WERI-Rb-1 (cell line): ENCODE measurements at regions not wholly inside any gene's neighbourhood (a gene's known extent, or its start where the extent isn't known, plus 50 kb on each side); places are given as distances from the start of the nearest gene placed in this dataset.

Source experiments
- DNase-seq: peaks from one replicate; pipeline ENCODE4 v3.0.0-alpha.2; 2020
- H3K27ac ChIP-seq: fragments of 250-450 bp; sonication (Bioruptor Pico); 2 replicates; pipeline ENCODE4 v1.5.1; 2020; ENCODE audit warnings: mild to moderate bottlenecking, moderate library complexity
- H3K27me3 ChIP-seq: fragments of 250-450 bp; sonication (Bioruptor Pico); 2 replicates; pipeline ENCODE4 v1.5.1; 2021; ENCODE audit warnings: mild to moderate bottlenecking, low read depth, moderate library complexity; ENCODE audit not compliant: insufficient read depth, severe bottlenecking
- H3K36me3 ChIP-seq: fragments of 250-450 bp; sonication (Bioruptor Pico); 2 replicates; pipeline ENCODE4 v1.5.1; 2020; ENCODE audit warnings: mild to moderate bottlenecking, moderate library complexity
- H3K4me3 ChIP-seq: 2 replicates; pipeline ENCODE4 v1.5.1; 2011; ENCODE audit warnings: low read depth, mild to moderate bottlenecking, control low read depth, low read length
- H3K9me3 ChIP-seq: fragments of 250-450 bp; sonication (Bioruptor Pico); 2 replicates; pipeline ENCODE4 v1.5.1; 2021; ENCODE audit warnings: mild to moderate bottlenecking, moderate library complexity; ENCODE audit not compliant: severe bottlenecking
- TF ChIP-seq, protein P1 (sequence below): IDR thresholded peaks from 2 replicates; pipeline ENCODE4 v1.5.1; 2011; ENCODE audit warnings: low read depth, mild to moderate bottlenecking, control low read depth, inconsistent platforms, low read length

DNA sequence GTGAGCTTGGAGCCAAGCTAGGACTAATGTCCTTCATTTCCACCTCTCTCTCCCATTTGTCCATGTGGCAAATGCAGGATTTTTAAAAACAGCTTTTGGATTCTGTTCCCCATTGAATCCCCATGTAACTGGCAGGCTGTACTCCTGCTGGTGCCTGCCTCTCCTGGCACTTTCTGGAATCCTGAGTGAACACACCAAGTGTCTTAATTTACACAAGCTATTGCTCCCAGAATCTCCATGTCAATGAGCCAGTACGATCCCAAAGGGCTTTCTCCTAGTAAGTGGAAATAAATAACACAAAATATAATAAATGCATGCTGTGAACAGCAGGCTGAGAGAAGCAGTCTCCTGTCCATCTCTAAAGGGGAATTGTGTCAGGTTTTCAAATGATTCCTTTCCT lies 88.4 kb upstream of the WWC1 start:
- TF ChIP-seq, protein P1, sequence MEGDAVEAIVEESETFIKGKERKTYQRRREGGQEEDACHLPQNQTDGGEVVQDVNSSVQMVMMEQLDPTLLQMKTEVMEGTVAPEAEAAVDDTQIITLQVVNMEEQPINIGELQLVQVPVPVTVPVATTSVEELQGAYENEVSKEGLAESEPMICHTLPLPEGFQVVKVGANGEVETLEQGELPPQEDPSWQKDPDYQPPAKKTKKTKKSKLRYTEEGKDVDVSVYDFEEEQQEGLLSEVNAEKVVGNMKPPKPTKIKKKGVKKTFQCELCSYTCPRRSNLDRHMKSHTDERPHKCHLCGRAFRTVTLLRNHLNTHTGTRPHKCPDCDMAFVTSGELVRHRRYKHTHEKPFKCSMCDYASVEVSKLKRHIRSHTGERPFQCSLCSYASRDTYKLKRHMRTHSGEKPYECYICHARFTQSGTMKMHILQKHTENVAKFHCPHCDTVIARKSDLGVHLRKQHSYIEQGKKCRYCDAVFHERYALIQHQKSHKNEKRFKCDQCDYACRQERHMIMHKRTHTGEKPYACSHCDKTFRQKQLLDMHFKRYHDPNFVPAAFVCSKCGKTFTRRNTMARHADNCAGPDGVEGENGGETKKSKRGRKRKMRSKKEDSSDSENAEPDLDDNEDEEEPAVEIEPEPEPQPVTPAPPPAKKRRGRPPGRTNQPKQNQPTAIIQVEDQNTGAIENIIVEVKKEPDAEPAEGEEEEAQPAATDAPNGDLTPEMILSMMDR: no peak
- Histone ChIP-seq H3K36me3 (no peaks in the 10 kb centered on the region), H3K4me3 (no peak overlapping the region), H3K27ac (no peak overlapping the region), H3K27me3 (no peaks in the 10 kb centered on the region), H3K9me3 (no peaks in the 10 kb centered on the region)
- no peak for DNase-seq

GRCh38 chr5:168204165-168204564 lies 87.3 kb upstream of the WWC1 start:
- H3K27me3 ChIP-seq: no peaks in the 10 kb centered on the region
- no peak overlapping the region for H3K27ac ChIP-seq
- no peak for DNase-seq
- H3K9me3 ChIP-seq: no peaks in the 10 kb centered on the region
- H3K36me3 ChIP-seq: no peaks in the 10 kb centered on the region
- TF ChIP-seq, protein P1: no peak
- no peak overlapping the region for H3K4me3 ChIP-seq

DNA sequence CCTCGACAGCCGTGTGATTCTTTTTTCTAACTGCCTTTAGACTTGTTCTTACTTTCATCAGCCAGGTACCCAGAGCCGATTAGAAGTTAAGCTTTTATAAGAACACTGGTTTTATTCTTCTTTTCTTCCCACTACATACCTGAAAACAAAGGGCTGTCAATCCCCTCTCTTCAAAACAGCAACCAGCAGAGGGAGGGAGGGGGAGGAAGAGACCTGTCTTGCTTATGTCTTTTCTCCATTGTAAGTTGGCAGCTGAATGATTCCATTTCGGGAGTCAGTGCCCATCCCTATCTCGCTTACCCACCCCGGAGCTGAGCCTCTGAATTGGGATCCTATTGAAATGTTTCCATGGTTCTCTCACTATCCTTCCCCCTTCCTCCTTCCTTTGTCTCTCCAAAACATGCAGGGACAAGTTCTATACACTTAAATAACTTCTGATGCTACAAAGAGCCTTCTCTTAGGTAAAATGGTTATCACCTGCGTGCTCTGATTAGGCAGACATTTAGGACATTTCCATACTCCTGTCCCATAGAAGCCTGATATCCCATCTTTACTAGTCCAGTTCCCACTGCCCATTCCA lies 83.9 kb upstream of the WWC1 start:
- Histone ChIP-seq H3K9me3 (no peaks in the 10 kb centered on the region), H3K36me3 (no peaks in the 10 kb centered on the region), H3K27me3 (no peaks in the 10 kb centered on the region), H3K27ac (no peak overlapping the region), H3K4me3 (no peak overlapping the region)
- DNase-seq: no peak
- TF ChIP-seq, protein P1: no peak

DNA sequence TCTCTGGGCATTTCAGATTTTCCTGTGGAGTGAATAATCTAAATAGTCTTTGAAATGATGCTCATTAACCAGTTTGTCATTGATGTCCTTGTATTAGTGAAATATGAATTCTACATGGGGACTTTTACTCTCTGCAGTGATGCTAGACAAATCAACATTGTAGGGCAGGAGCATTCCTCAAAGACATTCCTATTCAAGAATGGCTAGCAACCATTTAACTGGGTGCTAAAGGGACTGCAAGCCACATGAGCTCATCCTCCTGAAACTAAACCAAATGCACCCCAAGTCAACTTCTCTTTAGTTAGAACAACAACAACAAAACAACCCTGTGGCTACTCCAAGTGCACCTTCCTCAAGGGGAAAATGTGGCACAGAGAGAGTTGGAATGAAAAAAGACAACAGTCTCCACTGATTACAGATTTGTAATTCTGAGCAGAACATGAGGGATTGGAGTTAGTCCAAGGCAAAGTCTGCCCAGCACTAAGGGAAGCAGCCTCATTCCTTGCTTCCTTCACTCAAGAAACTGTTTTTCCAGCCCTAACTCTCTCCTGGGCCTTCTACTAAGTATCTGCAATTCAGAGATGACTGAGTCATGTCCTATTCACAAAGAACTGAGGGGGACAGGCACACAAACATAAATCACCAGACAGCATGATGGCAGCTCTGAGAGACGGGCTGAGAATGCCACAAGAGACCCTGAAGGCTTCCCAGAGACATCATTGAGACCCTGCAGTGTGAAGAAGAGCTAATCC lies 82.0 kb upstream of the WWC1 start:
- no peak overlapping the region for H3K4me3 ChIP-seq
- no peaks in the 10 kb centered on the region for H3K27me3 ChIP-seq
- TF ChIP-seq, protein P1: no peak
- no peaks in the 10 kb centered on the region for H3K9me3 ChIP-seq
- H3K36me3 ChIP-seq: no peaks in the 10 kb centered on the region
- no peak overlapping the region for H3K27ac ChIP-seq
- no peak for DNase-seq

DNA sequence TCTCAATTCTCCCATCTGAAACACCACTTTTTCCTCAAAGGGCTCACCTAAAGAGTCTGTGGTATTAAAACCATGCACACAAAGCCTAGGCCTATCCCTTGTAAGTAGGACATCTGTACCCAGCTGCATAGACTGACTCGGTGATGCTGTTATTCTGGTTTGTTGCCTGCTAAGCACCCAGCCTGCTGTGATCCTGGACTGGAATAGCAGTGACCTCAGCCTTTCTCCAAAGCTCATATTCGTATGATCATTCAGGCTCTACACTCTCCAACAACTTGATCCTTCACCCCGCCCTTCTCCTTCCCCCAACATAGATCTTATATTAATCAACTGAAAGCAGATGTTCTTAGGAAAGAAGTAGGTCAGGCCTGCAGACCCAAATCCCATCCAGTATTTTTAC lies 81.4 kb upstream of the WWC1 start:
- Histone ChIP-seq H3K4me3 (no peak overlapping the region), H3K9me3 (no peaks in the 10 kb centered on the region), H3K36me3 (no peaks in the 10 kb centered on the region), H3K27ac (no peak overlapping the region), H3K27me3 (no peaks in the 10 kb centered on the region)
- DNase-seq: no peak
- TF ChIP-seq, protein P1: no peak
